Suppressor macrophage (primary cell): ENCODE measurements at regions not wholly inside any gene's neighbourhood (a gene's known extent, or its start where the extent isn't known, plus 50 kb on each side); places are given as distances from the start of the nearest gene placed in this dataset.
A peak's percentile ranks its signal among the peaks of the same experiment; 100 is the strongest.
"Not testable (repeated sequence)": the region's sequence is repeated elsewhere in the genome, so short reads cannot be mapped to it uniquely, and the experiment has no call there.

Experiments
- DNase-seq, 4 experiments: peaks; one replicate each; pipeline ENCODE4 v3.0.0-alpha.2; 2020 to 2022

DNA sequence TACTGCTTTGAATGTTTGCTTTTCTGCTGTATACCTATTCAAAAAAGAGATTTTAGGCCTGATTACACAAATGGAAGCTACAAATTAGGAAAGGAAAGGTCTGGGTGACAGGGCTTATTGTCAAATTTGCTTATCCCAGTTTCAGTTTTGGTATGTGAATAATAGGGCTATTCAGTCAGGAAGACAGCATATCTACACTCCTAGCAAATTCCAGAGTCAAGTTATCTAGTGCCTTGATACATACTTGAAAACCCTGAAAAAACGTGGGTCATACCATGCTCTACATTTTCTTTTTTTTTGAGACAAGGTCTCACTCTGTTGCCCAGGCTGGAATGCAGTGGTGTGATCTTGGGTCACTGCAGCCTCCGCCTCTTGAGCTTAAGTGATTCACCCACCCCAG is 59.2 kb upstream of the CCDC180 start:
- DNase-seq = not testable (repeated sequence)

DNA sequence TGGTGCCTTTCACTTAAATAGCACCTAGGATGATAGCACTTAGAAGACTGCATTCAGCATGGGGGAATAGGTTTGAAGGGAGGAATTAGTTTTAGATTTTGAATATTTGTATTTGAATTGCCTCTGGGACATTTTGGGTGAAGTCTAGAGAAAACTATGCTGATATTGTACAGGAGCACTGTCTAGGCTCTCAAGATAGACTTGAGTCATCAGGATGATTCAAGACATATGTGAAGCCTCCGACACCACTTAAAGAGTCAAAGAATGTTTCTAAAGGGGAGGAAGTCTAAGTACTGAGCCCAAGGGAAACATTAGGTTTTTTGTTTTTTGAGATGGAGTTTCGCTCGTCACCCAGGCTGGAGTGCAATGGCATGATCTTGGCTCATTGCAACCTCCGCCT is 63.9 kb upstream of the CCDC180 start:
- no peak for DNase-seq

DNA sequence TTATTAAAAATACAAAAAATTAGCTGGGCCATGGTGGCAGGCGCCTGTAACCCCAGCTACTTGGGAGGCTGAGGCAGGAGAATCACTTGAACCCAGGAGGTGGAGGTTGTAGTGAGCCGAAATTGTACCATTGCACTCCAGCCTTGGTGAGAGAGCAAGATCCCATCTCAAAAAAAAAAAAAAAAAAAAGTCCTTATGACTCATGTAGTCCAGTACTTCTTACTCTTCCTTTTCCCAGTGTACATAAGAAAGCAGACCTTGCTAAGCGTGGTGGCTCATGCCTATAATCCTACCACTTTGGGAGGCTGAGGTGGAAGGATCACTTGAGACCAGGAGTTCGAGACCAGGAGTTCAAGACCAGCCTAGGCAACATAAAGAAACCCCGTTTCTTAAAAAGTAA is 66.0 kb upstream of the CCDC180 start:
- DNase-seq = not testable (repeated sequence)

DNA sequence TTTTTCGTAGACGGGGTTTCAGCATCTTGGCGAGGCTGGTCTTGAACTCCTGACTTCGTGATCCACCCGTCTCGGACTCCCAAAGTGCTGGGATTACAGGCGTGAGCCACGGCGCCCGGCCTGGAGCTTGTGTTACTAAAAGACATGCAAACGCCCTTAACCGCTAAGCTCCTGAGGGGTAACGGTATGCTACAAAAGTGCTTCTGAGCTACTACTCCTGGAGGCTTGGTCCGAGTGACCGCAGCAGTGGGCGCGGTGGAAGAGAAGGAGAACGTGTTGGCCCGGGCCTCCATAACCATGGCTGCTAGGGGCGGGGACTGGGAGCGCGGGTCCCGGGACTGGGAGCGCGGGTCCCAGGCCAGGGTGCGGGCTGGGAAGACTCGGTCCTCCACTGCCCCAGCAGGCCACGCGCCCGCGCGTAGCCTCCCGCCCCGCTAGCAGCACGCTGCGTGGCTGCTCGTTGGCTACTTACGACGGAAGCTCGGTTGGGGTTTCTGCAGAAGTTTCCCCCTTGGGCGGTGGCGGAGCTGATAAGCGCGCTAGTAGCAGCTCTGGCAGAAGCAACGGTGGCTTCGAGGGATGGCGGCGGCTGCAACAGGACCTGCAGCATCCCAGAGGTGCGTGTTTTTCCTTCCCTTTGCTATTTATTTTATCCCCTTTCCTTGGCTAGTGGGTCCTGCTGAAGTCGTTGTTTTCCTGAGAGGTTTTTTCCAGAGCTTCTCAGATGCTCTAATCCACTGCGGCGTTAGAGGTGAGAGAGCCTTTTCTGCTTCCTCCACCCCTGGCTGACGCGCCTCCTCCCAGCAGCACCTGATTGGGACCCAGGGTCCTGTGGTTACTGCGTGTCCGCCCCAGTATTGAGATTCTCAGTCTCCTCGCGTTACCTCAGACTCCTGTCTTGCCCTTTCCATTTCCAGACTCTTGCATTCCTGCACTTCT is 69.2 kb upstream of the CCDC180 start:
- DNase-seq = peak; percentile 80 to 94 (median 84)

DNA sequence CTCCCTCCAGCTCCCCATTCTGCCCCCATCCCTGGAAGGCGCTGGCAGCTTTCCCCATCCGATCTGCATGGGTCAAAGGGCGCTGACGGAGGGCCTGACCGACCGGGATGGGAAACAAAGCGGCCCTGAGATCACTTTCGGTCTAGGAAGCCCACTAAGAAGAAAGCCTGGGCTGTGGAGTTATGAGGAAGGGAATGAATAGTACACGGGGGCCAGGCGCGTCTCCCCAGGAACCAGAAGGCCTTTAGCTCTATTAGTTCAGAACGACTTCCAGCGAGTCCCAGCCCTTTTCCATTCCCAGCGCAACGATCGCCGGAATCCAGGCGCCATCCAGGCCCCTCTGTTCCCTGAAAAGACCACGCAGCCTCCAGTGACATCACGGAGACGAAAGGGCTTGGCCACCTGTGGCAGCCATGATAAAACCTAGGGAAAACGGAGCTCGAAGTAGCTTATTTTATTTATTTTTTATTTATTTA is 70.1 kb upstream of the CCDC180 start:
- no peak for DNase-seq

DNA sequence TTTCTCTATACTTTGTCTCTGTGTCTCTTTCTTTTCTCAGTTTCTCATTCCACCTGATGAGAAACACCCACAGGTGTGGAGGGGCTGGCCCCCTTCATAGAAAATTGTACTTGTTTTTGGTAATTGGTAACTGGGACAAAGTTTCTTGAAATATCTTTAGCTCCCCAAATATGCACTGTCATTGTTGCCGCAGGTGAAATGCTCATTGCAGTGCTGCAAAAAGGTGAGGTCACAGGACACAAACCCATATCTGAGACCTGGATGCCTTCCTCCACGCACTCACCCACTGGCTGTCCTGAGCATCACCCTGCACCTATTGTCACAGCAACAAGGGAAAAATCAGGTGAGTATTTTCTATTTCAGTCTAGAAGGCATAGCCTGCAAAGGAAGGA is 74.5 kb upstream of the CCDC180 start:
- DNase-seq = not testable (repeated sequence)

DNA sequence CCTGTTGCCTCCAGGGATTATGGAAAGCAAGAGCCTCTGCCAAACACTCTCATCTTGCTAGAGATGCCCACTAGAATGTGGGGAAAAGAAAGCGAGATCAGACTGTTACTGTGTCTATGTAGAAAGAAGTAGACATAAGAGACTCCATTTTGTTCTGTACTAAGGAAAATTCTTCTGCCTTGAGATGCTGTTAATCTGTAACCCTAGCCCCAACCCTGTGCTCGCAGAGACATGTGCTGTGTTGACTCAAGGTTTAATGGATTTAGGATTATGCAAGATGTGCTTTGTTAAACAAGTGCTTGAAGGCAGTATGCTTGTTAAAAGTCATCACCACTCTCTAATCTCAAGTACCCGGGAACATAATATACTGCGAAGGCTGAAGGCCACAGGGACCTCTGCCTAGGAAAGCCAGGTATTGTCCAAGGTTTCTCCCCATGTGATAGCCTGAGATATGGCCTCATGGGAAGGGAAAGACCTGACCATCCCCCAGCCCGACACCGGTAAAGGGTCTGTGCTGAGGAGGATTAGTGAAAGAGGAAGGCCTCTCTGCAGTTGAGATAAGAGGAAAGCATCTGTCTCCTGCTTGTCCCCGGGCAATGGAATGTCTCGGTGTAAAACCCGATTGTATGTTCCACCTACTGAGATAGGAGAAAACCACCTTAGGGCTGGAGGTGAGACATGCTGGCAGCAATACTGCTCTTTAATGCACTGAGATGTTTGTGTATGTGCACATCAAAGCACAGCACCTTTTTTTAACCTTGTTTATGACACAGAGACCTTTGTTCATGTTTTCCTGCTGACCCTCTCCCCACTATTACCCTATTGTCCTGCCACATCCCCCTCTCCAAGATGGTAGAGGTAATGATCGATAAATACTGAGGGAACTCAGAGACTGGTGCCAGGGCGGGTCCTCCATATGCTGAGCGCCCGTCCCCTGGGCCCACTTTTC is 75.1 kb upstream of the CCDC180 start:
- DNase-seq = not testable (repeated sequence)

DNA sequence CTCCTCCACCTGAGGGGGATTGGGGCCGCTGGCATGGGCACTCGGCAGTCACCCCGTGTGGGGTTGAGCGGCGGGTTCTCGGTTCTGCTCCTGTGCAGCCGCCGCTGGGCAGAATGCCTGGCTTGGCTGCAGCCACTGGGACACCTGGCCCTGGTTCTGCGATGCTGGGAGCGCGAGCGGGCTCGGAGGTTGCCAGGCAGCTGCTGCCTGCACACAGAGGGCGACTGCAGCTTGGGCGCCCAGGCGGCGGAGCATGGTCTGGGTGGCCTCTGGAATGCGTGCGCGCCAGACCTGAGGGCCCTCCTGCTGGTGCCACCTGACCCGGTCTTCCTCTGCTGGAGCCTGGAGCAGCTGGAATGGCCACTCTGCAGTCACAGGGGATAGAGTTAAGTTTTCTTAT is 85.1 kb upstream of the CCDC180 start:
- DNase-seq = not testable (repeated sequence)

DNA sequence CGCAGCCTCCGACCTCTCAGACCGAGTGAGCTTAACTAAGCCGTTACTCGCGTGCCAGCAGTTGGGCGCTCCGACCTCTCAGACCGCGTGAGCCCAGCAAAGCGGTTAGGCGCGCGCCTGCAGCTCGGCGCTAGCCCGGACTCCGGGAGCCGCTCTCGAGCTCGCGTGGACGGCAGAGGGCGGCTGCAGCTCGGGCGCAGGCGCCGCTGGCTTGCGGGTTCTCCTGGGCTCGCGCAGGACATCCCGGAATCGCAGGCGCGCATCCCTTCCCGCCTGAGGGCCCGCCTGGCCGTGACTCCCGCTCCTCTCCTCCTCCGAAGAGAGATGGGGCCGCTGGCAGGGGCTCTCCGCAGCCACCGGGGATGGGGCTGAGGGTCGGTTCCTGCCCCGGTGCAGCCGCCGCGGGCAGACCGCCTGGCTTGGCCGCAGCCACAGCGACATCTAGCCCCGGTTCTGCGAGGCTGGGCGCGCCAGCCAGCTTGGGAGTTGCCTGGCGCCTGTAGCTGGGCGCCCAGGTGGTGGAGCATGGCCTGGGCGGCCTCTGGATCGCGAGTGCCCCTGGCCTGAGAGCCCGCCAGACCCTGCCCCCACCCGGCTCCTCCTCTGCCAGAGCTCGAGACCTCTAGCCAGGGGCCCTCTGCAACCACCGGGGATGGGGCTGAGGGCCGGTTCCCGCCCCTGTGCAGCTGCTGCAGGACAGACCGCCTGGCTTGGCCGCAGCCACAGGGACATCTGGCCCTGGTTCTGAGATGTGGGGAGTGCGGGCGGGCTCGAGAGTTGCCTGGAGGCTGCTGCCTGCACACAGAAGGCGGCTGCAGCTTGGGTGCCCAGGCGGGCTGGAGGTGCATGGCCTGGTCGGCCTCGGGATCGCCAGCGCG is 85.7 kb upstream of the CCDC180 start:
- DNase-seq = peak; percentile 75 to 85 (median 76)

DNA sequence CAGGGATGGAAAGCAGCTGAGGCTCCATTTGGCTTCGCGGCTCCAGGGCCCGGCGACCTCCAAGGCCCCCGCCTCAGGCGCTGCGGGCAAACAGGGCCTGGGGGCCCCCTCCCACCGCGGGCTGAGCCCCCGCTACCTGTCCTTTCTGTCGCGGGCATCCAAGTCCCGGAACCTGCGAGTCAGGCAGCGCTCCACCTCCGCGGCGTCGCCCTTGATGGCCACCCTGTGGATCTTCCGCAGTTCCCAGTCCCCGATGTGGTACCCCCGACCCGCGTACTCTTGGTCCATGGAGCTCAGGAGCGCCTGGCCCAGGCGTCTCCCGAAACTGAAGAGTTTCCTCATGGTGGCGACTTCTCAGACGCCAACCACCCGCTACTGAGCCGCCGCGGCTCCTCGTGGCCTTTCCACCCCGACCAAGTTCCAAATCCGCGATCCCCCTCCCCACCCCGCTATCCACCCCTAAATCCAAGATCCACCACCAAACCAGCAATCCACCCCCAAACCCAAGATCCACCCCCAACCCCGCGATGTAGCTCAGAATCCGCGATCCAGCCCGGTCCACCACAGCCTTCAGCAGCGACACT is 86.5 kb upstream of the CCDC180 start:
- DNase-seq = peak in 2 of 4 experiments; percentile 11 to 13

DNA sequence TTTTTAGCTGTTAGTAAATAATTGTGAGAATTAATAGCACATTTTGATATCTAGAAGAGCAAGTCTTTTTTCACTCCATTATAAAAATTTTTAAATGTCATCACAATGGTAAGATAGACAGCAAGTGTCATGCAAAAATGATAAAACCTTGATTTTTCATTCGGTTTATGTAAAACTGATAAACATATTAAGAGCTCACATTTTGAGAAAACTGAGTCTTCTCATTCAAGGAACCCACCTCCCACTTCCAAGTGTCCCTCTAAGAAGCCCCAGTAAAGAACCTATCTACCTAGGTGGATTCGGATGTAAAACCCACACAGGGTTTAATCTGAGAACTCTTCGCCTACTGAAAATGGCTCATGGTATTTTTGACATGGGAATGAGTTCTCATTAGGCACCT is 87.1 kb upstream of the CCDC180 start:
- not testable (repeated sequence) for DNase-seq

DNA sequence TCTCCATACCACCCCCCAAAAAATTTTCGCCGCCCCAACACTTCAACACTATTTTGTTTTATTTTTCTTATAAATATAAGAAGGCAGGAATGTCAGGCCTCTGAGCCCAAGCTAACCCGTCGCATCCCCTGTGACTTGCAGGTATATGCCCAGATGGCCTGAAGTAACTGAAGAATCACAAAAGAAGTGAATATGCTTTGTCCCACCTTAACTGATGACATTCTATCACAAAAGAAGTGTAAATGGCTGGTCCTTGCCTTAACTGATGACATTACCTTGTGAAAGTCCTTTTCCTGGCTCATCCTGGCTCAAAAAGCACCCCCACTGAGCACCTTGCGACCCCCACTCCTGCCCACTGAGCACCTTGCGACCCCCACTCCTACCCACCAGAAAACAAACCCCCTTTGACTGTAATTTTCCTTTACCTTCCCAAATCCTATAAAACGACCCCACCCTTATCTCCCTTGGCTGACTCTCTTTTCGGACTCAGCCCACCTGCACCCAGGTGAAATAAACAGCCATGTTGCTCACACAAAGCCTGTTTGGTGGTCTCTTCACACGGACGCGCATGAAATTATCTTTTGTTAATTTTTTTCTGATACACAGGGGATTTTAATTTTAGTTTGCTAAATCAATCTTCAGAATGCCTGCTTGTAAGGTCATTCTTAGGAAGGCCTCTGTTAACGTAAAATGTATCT is 87.9 kb upstream of the CCDC180 start:
- DNase-seq = not testable (repeated sequence)

DNA sequence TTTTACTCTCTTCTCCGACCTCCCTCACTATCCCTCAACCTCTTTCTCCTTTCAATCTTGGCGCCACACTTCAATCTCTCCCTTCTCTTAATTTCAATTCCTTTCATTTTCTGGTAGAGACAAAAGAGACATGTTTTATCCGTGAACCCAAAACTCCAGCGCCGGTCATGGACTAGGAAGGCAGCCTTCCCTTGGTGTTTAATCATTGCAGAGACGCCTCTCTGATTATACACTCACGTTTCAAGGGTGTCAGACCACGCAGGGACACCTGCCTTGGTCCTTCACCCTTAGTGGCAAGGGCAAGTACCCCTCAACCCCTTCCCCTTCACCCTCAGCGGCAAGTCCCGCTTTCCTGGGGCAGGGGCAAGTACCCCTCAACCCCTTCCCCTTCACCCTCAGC is 92.3 kb upstream of the CCDC180 start:
- DNase-seq = not testable (repeated sequence)

DNA sequence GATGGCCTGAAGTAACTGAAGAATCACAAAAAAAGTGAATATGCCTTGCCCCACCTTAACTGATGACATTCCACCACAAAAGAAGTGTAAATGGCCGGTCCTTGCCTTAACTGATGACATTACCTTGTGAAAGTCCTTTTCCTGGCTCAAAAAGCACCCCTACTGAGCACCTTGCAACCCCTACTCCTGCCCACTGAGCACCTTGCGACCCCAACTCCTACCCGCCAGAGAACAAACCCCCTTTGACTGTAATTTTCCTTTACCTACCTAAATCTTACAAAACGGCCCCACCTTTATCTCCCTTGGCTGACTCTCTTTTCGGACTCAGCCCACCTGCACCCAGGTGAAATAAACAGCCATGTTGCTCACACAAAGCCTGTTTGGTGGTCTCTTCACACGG is 92.9 kb upstream of the CCDC180 start:
- not testable (repeated sequence) for DNase-seq

DNA sequence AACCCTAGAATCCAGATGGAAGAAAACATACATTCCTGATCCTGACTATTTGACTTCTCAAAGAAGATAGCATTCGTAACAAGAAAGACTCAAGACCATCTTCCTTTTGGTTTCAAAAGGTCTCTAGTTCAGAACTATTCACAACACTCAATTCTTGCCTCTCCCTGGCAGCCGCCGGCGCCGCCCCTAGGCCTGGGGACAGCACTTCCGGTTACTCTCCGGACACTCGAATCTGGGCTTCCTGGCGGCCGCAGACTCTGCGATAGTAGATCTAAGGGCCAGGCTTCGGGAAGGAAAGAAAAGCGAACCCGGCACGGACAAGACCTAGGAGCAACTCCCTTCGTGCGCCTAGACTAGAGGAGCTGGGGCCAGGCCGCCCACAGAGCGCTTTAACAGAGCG is 107.8 kb upstream of the CCDC180 start:
- not testable (repeated sequence) for DNase-seq

DNA sequence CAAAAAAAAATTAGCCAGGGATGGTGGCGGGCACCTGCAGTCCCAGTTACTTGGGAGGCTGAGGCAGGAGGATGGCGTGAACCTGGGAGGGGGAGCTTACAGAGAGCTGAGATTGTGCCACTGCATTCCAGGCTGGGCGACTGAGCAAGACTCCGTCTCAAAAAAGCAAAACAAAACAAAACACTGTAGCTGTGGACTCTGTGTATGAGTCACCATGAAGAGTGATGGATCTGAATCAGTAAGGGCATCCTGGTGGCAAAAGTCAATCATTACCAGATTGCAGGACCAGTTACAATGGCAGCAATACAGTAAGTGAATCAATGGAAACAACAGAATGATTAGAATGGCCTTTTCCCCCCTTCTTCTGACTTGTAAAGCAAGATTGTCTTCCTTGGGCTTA is 113.7 kb upstream of the CCDC180 start:
- DNase-seq = not testable (repeated sequence)

DNA sequence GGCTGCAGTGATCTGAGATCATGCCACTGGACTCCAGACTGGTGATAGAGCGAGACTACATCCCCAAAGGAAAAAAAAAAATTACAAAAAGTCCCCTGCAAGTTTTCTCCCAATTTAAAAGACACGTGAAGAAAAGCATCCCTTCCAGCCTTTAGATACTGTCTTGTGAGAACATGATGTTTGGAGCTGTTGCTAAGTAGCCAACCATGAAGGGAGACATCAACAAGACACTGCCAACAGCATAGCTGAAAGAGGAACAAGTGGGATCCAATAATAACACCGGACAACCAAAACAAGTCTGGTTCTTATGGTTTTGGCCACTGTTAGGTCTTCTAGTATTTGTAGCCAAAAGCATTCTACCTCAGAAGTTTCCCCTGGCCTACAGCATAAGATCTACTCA is 118.9 kb upstream of the CCDC180 start:
- no peak for DNase-seq

DNA sequence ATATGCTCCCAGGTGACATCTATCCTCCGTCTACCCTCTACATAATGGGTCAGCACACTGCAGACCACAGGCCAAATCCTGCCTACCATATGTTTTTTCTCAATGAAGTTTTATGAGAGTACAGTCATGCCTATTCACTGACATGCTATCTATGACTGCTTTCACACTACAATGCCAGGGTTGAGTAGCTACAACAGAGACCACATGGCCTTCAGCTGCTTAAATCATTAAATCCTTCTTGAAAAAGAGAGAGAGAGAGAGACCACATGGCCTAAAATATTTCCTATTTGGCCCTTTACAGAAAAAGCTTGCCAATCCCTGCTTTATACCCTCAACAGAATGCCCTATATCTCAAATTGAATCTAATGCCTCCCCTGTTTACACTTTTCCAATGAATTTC is 119.8 kb upstream of the CCDC180 start:
- not testable (repeated sequence) for DNase-seq

DNA sequence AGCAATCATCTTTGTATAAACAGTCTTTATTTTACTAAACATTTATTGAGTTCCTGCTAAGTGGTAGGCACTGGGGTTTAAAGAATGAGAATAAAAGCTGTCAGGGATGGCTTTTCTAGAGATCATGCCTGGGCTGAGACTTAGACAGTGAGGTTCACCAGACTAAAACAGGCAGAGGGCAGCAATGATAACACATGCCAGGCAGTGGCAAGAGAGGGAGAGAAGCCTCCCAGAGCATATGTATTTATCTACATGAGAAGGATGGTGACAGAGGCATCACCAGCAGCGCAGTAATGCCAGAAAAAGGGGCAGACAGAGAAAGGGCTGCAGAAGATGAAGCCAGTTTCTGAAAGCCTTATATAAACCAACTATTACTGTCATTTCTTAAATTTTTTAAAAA is 121.0 kb upstream of the CCDC180 start:
- DNase-seq = no peak

DNA sequence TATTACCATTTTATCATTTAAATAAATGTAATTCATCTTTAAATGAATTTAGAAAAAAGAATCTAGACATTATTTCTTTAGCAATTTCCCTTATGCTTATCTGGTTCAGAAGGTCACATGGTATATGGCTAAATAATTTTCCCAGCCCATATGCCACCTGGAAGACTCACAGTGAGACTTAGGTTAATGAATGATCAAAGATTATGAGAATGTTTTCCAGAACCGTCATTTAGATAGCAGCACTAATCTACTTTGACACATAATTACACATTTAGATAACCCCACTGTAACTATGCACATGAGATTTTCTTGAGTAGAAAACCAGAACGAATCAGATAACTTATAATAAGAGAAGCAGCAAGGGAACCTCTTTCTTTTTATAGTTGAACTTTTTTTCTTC is 124.9 kb upstream of the CCDC180 start:
- DNase-seq = not testable (repeated sequence)

DNA sequence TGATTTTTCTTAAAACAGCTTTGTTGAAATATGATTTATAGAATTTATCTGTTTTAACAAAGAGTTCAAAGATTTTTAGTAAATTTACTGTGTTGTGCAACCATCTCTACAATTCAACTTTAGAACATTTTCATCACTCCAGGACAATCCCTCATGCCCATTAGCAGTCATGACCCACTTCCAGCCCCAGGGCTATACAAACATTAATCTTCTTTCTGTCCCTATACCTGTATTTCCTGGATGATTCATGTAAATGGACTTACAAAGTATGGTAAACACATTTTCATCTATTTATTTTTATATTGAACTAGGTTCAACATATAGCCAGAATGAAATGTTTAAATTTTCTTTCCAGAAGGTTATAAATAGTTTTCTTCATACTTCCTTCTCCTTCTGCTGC is 127.8 kb upstream of the CCDC180 start:
- DNase-seq = no peak
